ENCODE measurements at regions not wholly inside any gene's neighbourhood (a gene's known extent, or its start where the extent isn't known, plus 50 kb on each side); places are given as distances from the start of the nearest gene placed in this dataset.

DNA sequence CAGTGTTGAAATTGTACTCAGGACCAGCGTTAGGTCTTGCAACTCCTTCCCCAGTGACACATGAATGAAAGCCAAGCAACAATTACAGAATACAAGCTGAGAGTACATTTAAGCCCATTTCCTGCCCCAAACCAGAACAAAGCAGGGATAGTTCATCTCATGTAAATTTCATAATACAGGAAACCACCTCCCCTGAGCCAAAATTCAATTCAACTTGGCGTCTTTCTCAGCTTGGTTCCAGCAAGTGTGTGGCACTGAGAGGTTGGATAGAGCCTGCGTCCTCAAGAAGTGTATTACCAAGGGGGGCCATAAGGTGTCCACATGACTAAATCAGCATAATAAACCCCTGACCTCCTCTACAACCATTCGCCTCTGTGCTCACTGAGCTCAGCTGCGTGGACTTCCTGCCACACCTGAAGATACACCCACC is 278.9 kb upstream of the CRY1 start:
- DNase-seq (ENCODE audit: low spot score), result no peak

GRCh38 chr12:107373238-107373809 is 280.0 kb upstream of the CRY1 start:
- no peak for DNase-seq (ENCODE audit: low spot score)

GRCh38 chr12:107374161-107374840 is 281.0 kb upstream of the CRY1 start:
- DNase-seq (ENCODE audit: low spot score), result no peak

DNA sequence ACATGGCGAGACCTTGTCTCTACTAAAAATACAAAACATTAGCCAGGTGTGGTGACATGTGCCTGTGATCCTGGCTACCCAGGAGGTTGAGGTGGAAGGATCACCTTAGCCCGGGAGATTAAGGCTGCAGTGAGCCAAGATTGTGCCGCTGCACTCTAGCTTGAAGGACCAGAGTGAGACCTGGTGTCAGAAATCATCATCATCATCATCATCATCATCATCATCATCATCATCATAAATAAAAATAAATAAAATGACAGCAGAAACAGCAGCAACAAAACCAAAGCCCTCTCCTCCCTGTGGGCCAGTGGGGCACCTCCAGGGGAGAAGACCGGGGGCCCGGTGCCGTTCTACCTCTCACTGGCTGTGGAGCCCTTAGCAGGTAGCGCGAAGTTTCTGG is 281.9 kb upstream of the CRY1 start:
- no peak for DNase-seq (ENCODE audit: low spot score)

- DNase-seq (ENCODE audit: low spot score), result no peak
These were observed 284.4 kb upstream of the CRY1 start for GRCh38 chr12:107377596-107378385.

- no peak for DNase-seq (ENCODE audit: low spot score)
These were observed 285.3 kb upstream of the CRY1 start for GRCh38 chr12:107378609-107379008.

DNA sequence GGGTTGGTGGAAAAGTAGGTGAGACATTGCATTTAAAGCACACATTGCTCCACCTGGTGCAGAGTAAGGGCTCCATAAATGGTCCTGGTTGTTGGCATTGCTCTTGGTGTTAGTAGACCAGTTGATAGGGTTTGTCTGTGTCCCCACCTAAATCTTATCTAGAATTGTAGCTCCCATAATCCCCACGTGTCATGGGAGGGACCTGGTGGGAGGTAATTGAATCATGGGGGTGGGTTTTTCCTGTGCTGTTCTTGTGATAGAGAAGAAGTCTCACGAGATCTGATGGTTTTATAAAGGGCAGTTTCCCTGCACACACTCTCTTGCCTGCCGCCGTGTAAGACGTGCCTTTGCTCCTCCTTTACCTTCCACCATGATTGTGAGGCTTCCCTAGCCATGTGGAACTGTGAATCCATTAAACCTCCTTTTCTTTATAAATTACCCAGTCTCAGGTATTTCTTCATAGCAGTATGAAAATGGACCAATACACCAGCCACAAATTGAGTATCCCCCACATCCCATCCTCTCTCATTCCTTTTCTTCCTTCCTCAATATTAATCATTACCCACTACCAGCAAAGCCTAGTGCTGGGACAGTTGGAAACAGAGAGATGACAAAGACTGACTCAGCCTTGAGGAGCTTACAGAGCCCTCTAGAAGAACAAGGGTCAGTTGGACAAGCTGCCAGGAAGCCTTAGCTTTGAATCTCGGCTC is 285.9 kb upstream of the CRY1 start:
- peak; percentile 6 for DNase-seq (ENCODE audit: low spot score)

GRCh38 chr12:107379852-107380567 is 286.7 kb upstream of the CRY1 start:
- peak; percentile 22 for DNase-seq (ENCODE audit: low spot score)

DNA sequence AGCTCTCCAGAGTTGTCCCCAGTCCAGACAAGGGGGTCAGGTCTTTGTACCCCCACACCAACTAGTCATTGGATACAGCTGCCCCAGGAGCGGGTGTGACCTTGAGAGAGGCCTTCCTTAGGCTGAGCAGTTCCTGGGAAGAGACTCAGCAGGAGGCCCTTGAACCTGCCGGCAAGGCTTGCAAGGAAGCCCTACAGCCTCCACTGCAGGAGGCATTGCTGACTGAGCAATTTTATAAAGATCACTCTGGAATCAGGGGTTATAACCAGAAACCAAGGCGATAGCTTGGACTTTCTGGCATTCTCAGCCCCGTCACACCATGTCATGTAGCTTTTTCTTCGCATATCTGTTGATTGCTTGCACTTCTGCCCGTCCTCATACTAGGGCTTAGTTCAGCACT is 291.3 kb upstream of the CRY1 start:
- no peak for DNase-seq (ENCODE audit: low spot score)

- no peak for DNase-seq (ENCODE audit: low spot score)
These were observed 292.2 kb upstream of the CRY1 start for GRCh38 chr12:107385509-107385908.

DNA sequence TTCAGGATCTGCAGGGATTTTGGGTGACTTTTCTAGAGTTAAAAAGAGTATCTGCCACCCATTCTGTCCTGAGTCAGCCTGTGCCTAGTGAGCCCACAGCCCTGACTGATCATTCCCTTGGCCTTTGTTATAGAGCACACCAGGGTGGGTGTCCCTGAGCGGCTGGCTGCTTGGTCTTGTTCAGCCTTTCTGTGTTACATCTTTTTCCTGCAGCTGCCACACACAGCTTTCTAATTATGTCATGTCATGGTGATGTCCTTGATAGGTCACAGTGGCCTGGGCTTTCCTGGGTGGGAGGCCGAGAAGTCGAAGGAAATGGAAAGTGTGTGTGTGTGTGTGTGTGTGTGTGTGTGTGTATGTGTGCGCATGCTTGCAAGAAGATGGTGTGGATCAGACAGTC is 293.2 kb upstream of the CRY1 start:
- DNase-seq (ENCODE audit: low spot score), result no peak

GRCh38 chr12:107388263-107388662 is 294.9 kb upstream of the CRY1 start:
- DNase-seq (ENCODE audit: low spot score), result no peak

DNA sequence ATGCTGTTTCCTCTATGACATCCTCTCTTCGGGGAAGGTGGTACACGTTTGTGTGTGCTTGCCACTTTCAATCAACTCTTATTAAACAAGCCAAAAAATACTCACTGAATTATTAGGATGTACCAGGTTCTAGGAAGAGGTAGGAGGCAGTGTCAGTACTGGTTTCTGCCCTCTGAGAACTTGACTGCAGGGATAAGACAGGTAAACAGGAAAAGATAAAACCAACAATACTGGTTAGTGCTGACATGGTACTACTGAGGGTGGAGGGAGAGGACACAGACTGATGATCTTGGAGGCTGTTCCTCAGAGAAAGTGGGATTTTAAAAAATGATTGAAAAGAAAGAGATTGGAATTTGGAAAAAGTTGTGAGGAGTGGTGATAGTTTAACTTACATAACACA is 295.2 kb upstream of the PWP1 start:
- no peak for DNase-seq (ENCODE audit: low spot score)

DNA sequence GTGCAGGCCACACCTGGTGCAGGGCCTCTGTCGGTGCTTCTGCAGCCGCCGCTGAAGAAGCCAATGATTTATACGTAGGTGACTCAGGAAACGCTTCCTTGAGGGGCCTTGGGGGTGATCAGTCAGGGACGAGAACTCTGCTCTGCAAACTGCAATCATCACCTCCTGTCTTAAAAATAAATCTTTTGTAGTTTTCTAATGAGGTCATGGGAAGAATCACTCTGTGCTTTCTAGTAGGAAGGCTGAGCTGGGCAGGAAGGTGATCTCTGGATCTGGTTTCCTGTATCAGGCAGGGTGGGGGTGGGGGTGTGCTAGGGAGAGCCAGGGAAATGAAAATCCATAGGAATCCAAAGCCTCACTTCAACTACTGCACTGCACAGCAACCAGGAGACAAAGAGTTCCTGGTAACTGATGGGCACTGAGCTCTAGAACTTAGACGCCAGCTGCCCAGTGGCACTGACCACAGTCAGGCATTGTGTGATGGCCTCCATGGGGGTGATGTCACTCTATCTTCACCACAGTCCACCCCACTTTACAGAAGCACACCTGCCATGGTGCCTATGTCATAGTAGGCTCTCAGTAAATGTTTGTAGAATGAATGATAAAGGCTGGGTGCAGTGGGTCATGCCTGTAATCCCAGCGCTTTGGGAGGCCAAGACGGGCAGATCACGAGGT is 292.4 kb upstream of the PWP1 start:
- DNase-seq (ENCODE audit: low spot score), result no peak

DNA sequence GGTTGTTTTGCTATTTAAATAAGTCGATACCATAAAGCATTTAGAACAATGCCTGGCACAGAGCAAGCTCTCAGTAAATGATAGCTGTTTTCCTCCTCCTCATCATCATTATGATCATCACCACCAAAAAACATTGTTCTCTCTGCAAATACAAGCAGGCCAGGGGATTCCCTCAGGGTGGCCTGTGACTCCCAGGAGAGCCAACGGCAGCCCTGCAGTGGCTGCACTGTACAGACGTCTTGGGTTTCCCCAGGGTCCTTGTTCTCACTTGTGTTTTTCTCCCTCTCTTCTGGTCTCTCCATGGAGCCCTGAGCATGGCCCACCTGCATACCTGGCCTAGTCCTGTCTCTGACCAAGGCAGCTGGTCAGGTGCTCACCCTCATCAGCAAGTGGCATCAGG is 290.9 kb upstream of the PWP1 start:
- no peak for DNase-seq (ENCODE audit: low spot score)

- DNase-seq (ENCODE audit: low spot score), result no peak
These were observed 289.8 kb upstream of the PWP1 start for GRCh38 chr12:107395817-107396216.

GRCh38 chr12:107396991-107397390 is 288.6 kb upstream of the PWP1 start:
- no peak for DNase-seq (ENCODE audit: low spot score)

DNA sequence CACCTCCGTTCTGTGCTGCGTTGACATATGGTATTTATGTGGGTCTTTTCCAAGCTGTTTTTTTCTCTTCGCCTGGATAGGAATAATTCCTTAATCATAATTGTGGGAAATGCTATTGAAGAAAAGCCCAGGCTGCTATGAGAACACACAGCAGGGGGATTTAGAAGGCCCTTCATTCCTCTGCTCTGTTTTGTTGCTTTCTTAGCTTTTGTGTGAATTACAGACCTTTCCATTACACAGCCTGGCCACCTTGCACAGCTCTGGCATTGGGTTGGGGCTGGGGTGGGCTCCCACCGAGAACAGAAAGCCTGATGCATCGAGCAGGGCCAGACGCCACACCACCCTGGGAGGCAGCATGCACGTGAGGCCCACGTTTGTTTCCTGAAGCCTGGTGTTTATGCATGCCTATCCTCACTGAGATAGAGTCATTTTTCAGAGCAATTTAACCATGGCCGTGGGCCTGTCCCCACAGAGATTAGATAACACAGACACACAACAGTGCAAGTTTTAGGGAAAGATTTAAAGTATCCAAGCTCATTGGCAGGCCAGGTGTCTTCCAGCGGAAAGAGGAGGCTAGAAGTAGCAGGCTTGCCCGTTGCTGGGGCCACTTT is 287.6 kb upstream of the PWP1 start:
- DNase-seq (ENCODE audit: low spot score), result no peak

DNA sequence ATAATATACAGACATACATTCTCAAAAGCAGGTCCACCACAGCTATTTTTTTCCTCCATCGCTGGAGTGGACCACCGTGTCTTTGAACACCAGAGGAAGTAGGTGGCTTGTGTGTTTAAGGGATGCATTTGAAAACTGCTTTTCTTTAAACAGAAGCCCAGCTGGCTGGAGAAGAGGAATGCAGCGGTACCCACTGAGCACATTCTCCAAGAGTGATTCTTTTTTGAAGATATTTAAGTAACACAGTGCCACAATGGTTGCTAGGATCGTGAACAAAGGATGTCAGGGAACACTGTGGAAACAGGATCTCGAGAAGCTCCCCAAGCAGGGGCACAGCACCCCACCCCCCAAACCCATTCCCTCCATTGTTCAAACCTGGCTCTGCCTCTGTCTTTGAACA is 286.6 kb upstream of the PWP1 start:
- DNase-seq (ENCODE audit: low spot score), result no peak

- no peak for DNase-seq (ENCODE audit: low spot score)
These were observed 284.7 kb upstream of the PWP1 start for GRCh38 chr12:107400686-107401447.
